HG03097 (cell line): ENCODE measurements at regions not wholly inside any gene's neighbourhood (a gene's known extent, or its start where the extent isn't known, plus 50 kb on each side); places are given as distances from the start of the nearest gene placed in this dataset.

Source experiments
- ATAC-seq: cut with Tn5 transposase; IDR thresholded peaks from one replicate; pipeline ENCODE4 v1.9.1; 2021; ENCODE audit not compliant: unreplicated experiment, low FRiP score

DNA sequence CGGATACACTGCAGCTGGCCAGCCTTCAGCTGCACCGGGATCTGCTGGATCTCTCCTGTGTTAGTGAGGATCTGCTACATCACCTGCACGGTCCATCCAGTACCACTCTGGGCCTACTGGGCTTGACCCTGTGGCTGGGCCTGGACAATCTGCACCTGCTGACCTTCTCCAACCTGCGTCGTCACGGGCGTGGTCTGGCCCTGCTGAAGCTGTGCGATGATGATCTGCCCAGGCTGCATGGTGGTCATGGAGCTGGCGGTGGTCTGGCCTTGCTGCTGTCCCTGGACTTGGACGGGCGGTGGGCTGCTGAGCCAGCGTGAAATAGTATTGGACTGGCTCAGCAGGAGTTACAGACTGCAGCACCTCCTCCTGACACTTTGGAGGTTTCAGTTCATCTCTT, 137.1 kb upstream of the GAS1 start:
- ATAC-seq, result no peak

DNA sequence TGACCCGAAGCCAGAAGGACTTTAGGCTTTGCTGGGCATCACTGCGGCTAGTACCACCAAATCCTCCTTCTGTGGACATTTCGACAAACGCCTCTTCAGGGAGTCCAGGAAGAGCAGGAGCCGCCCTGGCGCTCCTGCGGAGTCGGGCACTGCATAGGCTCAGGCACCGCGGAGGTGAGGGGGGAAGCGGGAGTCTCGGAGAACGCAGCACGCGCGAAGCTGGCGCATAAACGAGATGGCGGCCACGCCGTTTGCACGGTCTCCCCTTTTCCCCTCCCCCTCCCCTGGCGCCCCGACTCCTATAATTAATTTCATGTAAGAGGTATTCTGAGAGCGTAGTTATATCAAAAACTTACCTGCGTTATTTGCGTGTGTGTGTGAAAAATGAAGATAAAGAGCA, 137.8 kb upstream of the GAS1 start:
- no peak for ATAC-seq

DNA sequence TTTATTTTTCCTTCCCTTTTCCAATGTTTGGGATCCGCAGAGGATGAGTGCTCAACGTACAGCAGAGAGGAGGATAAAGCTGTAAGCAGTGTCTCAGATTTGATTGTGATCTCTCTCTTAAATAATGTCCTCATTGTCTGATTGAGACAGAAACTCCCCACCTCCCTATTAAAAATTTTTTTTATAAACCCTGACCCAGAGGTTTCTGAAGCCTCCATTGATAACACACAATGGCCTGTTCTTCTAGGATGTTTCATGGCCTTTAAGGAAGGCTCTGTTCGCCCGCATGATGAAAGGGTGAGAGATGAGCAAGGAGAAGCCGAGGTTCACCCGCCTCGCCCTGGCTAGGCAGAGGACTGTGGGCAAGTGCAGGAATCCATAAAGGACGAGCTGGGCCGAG, 138.2 kb upstream of the GAS1 start:
- no peak for ATAC-seq

DNA sequence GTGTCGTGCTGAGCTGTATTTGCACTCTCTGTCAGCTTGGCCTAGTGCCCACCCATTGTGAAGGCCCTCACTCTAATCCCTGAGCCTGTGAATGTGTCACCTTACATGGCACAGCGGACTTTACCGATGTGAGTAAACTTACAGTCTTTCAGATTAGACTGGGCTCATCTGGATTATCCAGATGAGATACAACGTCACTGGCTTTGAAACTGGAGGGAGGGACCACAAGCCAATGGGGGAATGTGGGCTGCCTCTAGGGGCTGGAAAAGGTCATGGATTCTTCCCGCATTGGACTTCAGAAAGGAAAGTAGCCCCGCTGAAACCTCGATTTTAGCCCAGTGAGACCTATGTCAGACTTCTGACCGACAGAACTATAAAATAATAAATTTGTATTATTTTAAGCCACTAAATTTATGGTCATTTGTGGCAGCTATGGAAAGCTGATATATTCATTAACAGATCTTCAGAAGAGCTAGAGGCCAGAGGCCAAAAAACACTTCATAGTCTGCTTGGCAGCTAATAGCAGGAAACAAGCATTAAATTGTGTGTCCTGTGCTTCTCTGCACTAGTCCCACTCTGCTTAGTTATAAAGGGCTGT, 139.0 kb upstream of the GAS1 start:
- ATAC-seq, result no peak

DNA sequence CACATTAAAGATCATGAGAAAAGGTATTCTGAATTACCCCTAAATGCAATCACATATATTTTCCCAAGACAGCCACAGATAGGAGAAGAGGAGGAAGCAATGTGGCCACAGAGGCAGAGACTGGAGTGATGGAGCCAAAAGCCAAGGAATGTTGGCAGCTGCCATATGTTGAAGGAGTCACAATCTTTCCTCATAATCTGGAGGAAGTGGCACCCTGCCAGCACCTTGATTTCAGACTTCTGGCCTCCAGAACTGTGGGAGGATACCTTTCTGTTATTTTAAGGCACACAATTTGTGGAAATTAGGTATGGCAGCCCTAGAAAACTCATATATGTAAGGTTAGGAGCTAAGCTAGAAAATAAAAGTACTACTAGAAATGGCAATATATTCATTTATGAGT, 139.9 kb upstream of the GAS1 start:
- ATAC-seq, result no peak

DNA sequence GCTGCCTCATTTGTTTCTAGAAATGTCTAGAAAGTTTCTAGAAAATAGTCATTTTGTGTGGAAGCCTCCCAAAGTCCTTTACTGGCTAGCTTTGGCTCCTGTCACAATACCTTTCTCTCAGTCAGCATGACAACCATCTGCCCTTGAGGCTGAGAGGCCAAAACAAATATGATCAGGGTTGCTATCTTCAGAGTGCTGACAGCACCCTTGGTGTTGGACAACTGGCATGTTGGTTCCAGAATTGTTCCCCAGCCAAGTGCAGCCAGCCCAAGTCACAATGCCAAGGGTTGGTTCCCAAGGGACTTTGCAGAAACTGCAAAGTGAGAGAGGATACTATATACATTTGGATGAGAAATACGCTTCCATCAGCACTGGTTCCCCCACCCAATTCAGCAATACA, 140.9 kb upstream of the GAS1 start:
- no peak for ATAC-seq

DNA sequence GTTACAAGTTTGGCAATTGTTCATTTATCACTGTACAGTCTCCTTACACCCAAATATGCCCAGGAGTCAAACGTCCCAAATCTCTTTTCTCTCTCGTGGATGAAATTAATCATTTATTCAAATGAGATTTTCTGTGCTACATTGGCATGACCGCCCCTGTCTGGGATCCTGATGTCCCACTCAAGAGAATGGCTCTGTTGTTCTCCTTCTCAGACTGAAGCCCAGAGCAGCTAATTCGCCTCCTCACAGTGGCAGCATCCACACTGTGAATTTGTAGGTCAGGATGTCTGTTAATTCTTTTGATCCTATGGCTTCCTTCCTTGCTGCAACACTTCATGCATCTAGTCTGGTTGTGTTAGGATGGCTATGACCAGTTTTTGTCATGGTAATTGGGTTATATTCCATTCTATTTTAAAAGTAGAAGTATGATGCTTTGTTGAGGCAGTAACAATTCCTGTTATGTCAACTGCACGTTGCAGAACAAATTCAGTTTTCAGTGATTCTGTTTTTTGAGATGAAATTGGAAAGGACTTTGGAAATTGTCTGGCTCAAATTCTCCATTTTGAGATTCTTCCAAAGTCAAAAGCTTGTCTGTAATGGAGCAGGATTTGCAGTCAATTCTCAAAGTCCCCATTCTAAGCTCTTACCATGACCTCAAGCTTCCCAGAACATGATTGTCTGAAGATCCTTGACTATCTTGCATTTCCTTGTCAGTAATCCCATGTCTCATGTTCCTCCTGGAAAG, 141.5 kb upstream of the GAS1 start:
- ATAC-seq, result no peak

DNA sequence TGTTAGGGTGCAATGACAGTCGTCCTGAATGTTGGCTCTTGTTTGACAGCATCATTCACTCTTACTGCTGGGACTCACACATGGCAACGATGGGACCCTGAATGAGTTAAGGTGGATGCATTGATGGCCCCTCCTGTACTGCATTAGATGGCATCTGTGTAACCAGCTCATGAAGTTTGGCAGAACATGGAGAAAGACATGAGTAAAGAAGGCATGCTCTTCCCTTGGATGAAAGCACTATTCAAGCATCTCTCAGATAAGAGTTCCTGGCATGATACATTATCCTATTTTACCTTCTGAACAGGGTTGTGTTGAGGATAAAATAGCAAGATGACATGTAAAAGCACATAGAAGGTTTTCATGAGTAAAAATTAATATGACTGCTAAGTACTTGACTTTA, 142.2 kb upstream of the GAS1 start:
- ATAC-seq, result no peak

DNA sequence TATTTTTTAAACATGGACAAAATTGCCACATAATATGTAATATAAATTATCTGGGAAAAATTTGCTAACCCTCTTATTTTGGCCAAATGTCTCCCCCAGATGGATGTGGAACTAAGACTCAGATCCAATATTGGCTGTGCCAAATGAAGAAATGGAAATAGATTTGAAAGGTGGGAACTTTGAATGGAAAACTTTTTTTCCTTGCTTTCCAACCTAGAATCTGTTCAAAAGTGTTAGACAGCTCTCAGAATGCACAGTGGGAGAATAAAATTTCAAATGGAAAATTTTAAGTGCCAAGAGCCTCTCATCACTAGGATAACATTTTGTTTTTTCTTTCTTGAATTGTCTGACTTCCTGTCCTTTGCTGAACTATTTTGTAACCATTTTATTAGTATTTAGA, 142.6 kb upstream of the GAS1 start:
- no peak for ATAC-seq

DNA sequence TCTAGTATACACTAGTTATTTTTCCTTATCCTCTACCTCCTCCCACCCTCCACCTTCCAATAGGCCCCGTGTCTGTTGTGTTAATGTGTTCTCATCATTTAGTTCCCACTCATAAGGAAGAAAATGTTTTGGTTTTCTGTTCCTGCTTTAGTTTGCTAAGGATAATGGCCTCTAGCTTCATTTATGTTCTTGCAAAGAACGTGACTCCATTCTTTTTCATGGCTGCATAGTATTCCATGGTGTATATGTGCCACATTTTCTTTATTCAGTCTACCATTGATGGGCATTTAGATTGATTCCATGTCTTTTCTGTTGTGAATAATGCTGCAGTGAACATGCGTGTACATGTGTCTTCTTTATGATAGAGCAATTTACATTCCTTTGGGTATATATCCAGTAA, 146.5 kb upstream of the GAS1 start:
- no peak for ATAC-seq

DNA sequence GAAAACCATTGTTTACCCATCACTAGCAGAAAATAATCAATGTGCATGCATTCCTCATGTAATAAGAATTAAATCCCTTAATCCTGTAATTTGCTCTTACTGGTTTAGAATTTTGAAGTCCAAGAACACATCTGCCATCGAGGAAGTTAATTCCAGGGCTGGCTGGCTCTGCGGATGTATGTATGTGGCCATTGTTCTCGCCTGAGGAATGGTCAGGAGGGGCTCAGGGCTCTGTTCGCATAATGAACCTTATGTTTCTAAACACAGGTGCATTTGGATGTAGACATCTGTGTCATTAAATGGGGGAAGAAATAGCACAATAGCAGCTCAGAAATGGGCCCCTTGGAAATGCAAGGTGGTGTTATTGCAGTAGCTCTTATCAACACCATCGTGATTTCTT, 148.6 kb upstream of the GAS1 start:
- no peak for ATAC-seq

DNA sequence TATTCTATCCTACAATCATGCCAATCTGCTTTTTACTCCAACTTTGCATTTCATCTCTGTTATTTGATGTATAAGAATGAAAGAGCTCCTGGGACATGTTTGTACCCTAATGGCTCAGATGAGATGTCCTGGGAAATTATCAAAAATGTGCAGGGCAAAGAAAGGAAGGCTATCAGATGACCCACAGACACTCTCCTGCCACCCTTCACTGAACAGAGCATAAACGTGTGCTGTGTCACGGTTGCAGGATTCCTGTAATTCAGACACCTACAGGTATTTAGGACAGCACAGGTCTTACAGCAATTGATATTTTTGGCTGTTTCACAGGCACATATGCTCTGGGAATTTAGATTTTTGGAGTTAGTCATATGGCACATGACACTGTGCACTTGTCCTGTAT, 149.2 kb upstream of the GAS1 start:
- ATAC-seq, result no peak

DNA sequence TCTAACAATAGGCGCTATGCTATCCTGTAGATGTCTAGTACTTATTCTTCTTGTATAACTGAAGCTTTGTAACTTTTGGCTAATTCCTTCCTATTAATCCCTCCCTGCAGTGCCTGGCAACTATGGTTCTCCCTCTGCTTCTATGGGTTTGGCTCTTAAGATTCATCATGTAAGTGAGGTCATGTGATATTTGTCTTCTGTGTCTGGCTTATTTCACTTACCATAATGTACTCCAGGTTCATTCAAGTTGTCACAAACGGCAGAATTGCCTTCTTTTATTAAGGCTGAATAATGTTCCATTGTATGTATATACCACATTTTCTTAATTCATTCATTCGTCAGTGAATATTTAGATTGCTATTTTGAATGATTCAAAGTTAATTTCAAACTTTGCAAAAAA, 149.9 kb upstream of the GAS1 start:
- no peak for ATAC-seq

DNA sequence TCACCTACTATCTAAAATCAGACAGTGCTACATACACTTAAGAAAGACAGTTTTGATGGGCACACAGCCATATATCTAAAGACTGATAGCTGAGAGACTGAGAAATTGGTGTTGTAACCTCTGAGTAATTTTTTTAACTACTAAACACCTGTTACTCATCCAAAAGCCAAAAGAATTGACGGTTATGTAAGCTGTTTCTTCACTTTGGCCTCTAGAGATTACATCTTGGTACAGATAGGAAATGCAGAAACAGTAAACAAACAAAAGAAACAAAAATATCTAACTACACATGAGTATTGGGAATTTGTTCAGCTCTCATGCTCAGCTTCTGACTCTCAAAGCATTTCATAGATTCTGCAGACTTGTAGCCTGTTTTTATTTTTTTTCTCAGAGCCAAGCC, 152.1 kb upstream of the GAS1 start:
- ATAC-seq, result no peak

DNA sequence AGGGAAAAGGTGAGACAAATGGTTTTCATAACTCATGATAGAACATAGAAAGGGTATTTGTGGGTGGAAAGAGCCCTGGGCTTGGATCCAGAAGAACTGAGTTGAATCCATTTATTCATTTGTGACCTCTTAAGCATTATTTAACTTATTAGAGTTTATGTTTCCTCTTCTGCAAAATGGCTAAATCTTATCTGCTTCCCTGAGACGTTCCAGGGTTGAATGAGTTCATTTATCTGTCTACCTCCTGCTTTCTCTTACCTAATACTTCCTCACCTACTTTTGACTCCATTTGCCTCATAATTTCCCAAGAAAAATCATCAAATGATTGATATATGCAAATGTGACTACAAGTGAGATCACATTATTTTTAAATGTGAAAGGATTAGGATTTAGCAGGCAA, 152.7 kb upstream of the GAS1 start:
- ATAC-seq, result no peak

DNA sequence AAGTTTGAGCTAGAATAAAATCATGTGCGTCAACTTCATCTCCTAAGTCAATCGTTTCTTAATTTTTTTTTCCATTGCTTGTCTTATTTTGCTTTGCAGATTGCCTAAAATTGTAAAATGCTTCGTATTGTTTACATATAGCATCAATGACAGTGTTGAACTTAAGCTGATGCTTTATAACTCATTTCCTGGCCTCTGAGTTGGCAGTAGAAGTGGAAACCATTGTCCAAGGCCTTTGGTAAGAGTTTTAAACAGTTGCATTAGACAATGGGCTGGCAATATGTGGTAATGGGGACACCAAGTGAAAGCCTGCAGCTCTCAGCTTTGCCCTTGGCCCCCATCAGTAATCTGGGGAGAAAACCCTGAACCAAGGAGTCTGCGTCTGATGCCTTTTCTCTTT, 154.8 kb upstream of the GAS1 start:
- no peak for ATAC-seq

DNA sequence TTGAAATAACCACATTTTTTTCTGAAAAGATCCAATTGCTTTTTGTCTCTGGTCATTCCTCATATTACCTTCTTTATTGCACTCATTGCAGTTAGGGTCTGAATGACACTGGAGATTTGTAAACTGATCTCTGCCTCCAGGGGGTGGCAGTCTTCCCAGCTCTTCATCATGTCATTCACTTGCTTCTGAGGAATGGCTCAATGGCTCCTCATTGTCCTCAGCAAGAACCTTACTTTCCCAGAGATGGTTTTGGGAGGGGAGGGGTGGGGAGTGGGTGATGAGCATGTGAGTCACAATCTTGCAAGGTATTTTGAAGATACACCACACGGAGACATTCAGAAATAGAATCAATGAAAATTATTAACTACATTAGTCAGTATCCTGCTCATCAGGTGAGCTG, 159.8 kb upstream of the GAS1 start:
- no peak for ATAC-seq

DNA sequence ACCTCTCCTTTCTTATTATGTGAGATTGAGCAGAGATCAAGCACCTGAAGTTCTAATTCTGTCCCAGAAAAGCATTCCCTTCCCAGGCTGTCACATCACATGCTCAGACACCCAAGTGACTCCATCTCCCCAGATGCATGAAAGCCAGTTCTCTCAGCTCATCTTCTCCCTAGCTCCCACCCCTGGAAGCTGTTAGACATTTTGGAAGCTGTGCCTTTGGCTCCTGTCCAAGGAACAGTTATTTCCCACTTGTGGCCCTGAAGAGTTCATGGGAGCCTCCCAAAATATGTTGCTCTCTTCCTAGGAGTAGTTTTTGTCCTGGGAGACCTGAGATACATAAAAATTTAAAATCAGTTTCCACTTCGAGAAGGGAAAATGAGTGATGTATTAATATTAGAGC, 161.4 kb upstream of the GAS1 start:
- no peak for ATAC-seq

DNA sequence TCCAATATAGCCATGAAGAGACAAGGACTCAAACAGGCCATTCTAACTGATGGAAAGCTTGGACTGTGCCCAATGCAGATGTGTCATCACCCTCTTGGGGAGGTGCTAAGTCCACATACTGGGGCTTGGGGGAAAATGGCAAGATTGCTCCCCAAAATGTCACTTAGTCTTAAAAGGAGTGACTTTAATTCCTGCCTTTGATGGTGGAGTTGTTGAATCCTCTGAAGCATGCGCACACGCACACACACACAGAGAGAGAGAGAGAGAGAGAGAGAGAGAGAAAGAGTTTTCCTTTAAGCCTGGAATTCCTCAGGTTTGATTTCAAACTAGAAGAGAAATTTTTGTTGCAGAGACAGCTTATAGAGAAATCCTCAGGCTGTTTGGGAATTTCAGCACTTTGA, 161.9 kb upstream of the GAS1 start:
- ATAC-seq, result no peak

DNA sequence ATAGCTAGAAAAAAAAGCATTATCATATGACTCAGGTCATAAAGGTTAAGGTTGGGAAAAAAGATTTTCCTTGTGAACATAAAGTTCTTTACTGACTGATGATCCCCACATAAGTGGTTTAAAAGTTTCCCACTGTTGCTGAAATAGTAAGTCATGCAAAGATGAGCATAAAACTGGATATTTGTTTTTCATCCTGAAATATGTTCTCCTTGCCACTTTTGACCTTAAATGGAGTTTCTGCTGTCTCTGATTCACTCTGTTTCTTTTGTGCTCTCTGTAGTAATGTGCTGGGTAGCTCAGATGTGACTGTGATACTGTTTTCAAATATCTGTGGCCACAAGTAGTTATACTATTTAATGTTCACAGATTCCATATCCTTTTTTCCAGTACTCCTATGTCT, 162.5 kb upstream of the GAS1 start:
- no peak for ATAC-seq

DNA sequence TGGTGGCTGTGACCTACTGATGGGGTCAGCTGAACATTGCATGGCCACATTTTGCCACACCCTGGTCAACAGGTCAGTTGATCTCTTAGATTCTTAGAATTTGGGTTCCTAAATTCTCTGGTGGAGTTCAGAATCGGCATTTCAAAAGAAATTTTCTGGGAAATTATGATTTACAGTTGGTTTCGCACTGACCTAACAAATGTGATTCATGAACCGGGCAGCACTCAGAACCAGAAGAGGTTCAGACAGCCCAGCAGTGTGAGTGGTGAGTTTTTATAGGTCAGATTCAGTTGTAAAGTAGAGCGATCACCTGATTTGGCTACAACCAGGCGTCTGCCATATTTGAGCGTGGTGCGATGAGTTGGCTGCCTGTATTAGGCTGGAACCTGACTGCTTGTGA, 163.7 kb upstream of the GAS1 start:
- ATAC-seq, result no peak

DNA sequence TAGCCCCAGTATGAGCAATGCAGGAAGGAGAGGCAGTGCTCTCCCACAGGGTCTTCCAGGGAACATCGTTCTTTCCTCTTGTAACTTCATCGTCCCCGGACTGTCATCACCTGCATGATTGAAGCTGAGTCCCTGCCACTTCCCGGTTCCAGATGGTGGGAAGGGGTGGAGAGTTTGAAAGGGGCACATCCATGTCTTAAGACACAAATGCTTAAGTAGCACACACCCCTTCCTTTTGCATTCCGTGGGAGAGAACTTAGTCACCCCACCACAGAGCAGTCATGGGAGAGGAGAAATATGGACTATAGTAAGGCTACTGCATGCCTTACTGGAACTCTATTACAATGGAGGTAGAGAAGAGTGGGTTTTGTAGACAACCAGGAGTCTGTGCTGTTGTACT, 165.3 kb upstream of the GAS1 start:
- no peak for ATAC-seq

DNA sequence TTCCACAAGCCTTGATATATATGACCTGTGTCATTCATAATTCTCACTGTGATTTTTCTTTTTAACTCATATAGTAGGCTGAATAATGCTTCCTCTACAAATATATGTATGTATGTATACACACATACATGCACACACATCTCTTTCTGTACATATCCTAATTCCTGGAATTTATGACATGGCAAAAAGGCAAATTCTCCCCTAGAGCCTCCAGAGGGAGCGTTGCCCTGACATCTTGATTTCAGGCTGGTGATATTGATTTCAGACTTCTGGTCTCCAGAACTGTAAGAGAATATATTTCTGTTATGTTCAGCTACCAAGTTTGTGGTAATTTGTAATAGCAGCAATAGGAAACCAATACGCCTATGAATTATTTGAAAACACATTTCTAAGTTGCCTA, 166.6 kb upstream of the GAS1 start:
- no peak for ATAC-seq
